ENCODE measurements at regions not wholly inside any gene's neighbourhood (a gene's known extent, or its start where the extent isn't known, plus 50 kb on each side); places are given as distances from the start of the nearest gene placed in this dataset.
"Not testable (repeated sequence)": the region's sequence is repeated elsewhere in the genome, so short reads cannot be mapped to it uniquely, and the experiment has no call there.

DNA sequence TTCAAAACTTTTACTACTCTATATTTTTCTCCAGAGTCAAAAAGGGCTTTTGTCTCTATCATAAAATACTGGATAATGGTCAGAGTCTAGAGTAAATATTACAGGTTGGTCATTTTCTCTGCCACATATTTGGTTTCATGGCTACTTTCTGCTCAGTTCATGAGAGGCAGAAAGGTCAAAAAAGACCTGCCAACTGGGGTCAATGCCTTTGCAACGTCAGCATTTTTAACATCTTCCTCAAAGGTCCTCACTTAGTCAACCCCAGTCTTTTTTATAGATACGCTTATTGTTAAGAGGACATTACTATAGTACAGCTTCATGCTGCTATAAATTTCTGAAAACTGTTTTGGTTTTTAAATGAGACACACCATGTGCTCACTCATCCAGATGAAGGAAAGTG is 312.1 kb upstream of the ARHGEF26 start:
- DNase-seq (ENCODE audit: insufficient read length) (no peak), FAIRE-seq (no peak)
- TF ChIP-seq POLR2A (IDR thresholded peaks at IDR 0.05; ENCODE audit: low read depth, low read length): no peak
- no peak for TF ChIP-seq TAF1 (IDR thresholded peaks at IDR 0.05; ENCODE audit: borderline replicate concordance, low read depth, low read length)
- TF ChIP-seq POLR2AphosphoS5 (IDR thresholded peaks at IDR 0.05; ENCODE audit: low read depth, low read length): no peak

- TF ChIP-seq POLR2AphosphoS5 (IDR thresholded peaks at IDR 0.05; ENCODE audit: low read depth, low read length): no peak
- TF ChIP-seq TAF1 (IDR thresholded peaks at IDR 0.05; ENCODE audit: borderline replicate concordance, low read depth, low read length): no peak
- no peak for TF ChIP-seq POLR2A (IDR thresholded peaks at IDR 0.05; ENCODE audit: low read depth, low read length)
- no peak for FAIRE-seq
These were observed 302.9 kb upstream of the ARHGEF26 start for GRCh38 chr3:153818338-153818737.

DNA sequence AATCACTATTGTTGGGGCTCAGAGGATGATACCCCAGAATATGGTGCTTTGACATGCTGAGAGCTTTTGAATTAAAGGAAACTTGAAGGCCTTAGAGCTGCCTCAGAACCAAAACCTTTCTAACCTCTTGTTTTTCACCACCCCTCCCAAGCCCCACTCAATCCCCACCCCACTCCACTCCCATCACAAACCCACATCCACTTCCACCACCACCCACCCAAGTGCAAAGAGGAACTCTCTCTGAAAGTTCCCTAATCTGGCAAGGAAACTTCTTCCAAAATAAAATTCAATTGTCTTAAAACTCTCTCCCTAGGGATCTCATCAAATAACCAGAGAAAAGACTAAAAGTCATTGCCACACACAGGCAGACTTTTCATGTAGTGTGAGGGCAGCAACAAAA is 301.2 kb upstream of the ARHGEF26 start:
- DNase-seq (ENCODE audit: insufficient read length) (no peak), FAIRE-seq (no peak)
- TF ChIP-seq TAF1 (IDR thresholded peaks at IDR 0.05; ENCODE audit: borderline replicate concordance, low read depth, low read length): no peak
- no peak for TF ChIP-seq POLR2AphosphoS5 (IDR thresholded peaks at IDR 0.05; ENCODE audit: low read depth, low read length)
- no peak for TF ChIP-seq POLR2A (IDR thresholded peaks at IDR 0.05; ENCODE audit: low read depth, low read length)

More at GRCh38 chr3:153818338-153818737, 302.9 kb upstream of the ARHGEF26 start:
- DNase-seq (ENCODE audit: insufficient read length): no peak

- not testable (repeated sequence) for FAIRE-seq; DNase-seq (ENCODE audit: insufficient read length)
These were observed 292.8 kb upstream of the ARHGEF26 start for GRCh38 chr3:153828346-153828745.

DNA sequence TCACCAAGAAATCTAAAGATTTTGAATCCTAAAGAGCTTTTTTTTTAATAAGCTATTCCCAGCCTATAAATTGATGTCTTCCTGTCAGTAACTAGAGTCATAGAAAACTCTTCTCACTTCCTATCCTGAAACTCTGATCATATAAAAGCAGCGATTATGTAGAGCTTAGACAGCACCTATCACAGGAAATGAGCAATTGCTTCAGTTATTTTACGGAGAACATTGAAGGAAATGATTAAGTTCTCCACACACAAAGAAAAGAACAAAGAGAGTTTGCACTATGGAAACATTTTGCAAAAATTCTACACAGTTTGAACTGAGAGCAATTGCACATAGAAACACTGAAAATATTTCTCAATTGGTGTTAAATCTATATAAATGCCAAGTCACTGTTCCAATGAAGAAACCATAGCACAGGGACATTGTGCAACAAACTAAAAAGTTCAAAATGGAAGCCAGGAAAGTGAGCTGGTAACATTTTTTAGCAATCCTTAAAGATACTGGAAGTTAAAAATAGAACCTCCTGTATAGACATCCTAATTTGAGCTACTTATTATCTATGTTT is 291.5 kb upstream of the ARHGEF26 start:
- FAIRE-seq (no peak), DNase-seq (ENCODE audit: insufficient read length) (no peak)
- TF ChIP-seq TAF1 (IDR thresholded peaks at IDR 0.05; ENCODE audit: borderline replicate concordance, low read depth, low read length) (no peak), POLR2A (IDR thresholded peaks at IDR 0.05; ENCODE audit: low read depth, low read length) (no peak), POLR2AphosphoS5 (IDR thresholded peaks at IDR 0.05; ENCODE audit: low read depth, low read length) (no peak)

- FAIRE-seq (no peak), DNase-seq (ENCODE audit: insufficient read length) (no peak)
- TF ChIP-seq TAF1 (IDR thresholded peaks at IDR 0.05; ENCODE audit: borderline replicate concordance, low read depth, low read length) (no peak), POLR2A (IDR thresholded peaks at IDR 0.05; ENCODE audit: low read depth, low read length) (no peak), POLR2AphosphoS5 (IDR thresholded peaks at IDR 0.05; ENCODE audit: low read depth, low read length) (no peak)
These were observed 290.6 kb upstream of the ARHGEF26 start for GRCh38 chr3:153830552-153830951.

- TF ChIP-seq POLR2AphosphoS5 (IDR thresholded peaks at IDR 0.05; ENCODE audit: low read depth, low read length): no peak
- TF ChIP-seq TAF1 (IDR thresholded peaks at IDR 0.05; ENCODE audit: borderline replicate concordance, low read depth, low read length): no peak
- no peak for TF ChIP-seq POLR2A (IDR thresholded peaks at IDR 0.05; ENCODE audit: low read depth, low read length)
- DNase-seq (ENCODE audit: insufficient read length): no peak
- no peak for FAIRE-seq
These were observed 285.6 kb upstream of the ARHGEF26 start for GRCh38 chr3:153835540-153835939.

DNA sequence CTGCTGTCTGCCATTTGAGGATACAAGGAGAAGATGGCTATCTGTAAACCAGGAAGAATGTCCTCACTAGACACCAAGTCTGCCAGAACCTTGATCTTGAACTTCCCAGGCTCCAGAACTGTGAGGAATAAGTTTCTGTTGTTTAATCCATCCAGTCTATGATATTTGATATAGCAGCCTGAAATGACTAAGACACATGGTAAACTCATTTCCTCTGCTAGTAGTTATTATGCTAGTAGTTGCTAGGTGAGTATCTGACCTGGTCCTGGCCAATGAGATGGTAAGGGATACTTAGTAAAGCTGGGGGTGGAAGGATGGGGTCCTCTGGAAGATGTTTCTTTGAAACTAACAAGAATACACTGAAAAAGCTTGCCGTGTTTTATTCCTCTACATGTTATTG is 280.7 kb upstream of the ARHGEF26 start:
- no peak for FAIRE-seq
- TF ChIP-seq TAF1 (IDR thresholded peaks at IDR 0.05; ENCODE audit: borderline replicate concordance, low read depth, low read length) (no peak), POLR2AphosphoS5 (IDR thresholded peaks at IDR 0.05; ENCODE audit: low read depth, low read length) (no peak), POLR2A (IDR thresholded peaks at IDR 0.05; ENCODE audit: low read depth, low read length) (no peak)

GRCh38 chr3:153843994-153844393 is 277.2 kb upstream of the ARHGEF26 start:
- no peak for FAIRE-seq
- TF ChIP-seq TAF1 (IDR thresholded peaks at IDR 0.05; ENCODE audit: borderline replicate concordance, low read depth, low read length): no peak
- TF ChIP-seq POLR2A (IDR thresholded peaks at IDR 0.05; ENCODE audit: low read depth, low read length): no peak
- no peak for TF ChIP-seq POLR2AphosphoS5 (IDR thresholded peaks at IDR 0.05; ENCODE audit: low read depth, low read length)
- no peak for DNase-seq (ENCODE audit: insufficient read length)

More for the DNA sequence above, 280.7 kb upstream of the ARHGEF26 start:
- DNase-seq (ENCODE audit: insufficient read length): no peak

DNA sequence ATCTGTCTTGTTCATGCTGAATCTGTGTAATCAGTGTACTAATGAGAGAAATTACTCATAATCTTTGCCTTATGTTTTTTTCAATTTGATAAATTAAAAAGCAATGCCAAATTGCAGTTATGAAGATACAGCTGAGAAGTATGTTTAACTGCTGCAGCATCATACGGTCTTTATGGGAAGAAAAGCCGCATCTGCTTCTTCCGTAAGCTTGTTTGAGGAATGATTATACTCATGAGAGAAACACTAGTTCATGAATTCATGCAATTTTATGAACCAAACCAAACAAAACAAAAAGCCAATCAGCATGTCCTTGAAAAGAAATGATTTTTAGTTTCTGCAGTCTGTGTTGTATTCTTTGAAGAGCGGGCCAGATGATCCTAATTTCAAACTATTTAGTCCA is 275.9 kb upstream of the ARHGEF26 start:
- DNase-seq (ENCODE audit: insufficient read length) (no peak), FAIRE-seq (no peak)
- TF ChIP-seq POLR2AphosphoS5 (IDR thresholded peaks at IDR 0.05; ENCODE audit: low read depth, low read length) (no peak), TAF1 (IDR thresholded peaks at IDR 0.05; ENCODE audit: borderline replicate concordance, low read depth, low read length) (no peak), POLR2A (IDR thresholded peaks at IDR 0.05; ENCODE audit: low read depth, low read length) (no peak)

GRCh38 chr3:153848702-153849101 is 272.5 kb upstream of the ARHGEF26 start:
- TF ChIP-seq POLR2AphosphoS5 (IDR thresholded peaks at IDR 0.05; ENCODE audit: low read depth, low read length) (no peak), TAF1 (IDR thresholded peaks at IDR 0.05; ENCODE audit: borderline replicate concordance, low read depth, low read length) (no peak), POLR2A (IDR thresholded peaks at IDR 0.05; ENCODE audit: low read depth, low read length) (no peak)

GRCh38 chr3:153852355-153852754 is 268.8 kb upstream of the ARHGEF26 start:
- no peak for TF ChIP-seq TAF1 (IDR thresholded peaks at IDR 0.05; ENCODE audit: borderline replicate concordance, low read depth, low read length)
- no peak for TF ChIP-seq POLR2AphosphoS5 (IDR thresholded peaks at IDR 0.05; ENCODE audit: low read depth, low read length)
- no peak for TF ChIP-seq POLR2A (IDR thresholded peaks at IDR 0.05; ENCODE audit: low read depth, low read length)
- FAIRE-seq: no peak

More at GRCh38 chr3:153848702-153849101, 272.5 kb upstream of the ARHGEF26 start:
- no peak for DNase-seq (ENCODE audit: insufficient read length)
- FAIRE-seq: no peak

DNA sequence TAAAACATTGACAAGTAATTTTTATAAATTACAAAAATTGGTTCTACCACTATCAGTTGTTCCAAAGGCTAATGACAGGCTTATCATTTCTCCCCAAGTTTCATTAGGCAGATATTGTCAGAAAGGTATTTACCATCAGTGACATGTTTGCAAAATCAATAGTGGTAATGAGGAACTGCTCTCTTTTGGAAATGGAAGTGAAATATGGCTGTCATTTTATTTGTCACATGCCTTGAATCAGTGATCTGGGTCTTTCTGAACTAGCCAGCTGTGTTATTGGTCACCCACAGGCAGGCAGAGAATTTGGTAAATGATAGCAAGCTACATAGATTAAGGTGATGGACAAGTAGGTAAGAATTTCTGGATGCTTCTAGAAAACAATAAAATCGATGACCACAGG is 268.0 kb upstream of the ARHGEF26 start:
- no peak for TF ChIP-seq POLR2A (IDR thresholded peaks at IDR 0.05; ENCODE audit: low read depth, low read length)
- TF ChIP-seq POLR2AphosphoS5 (IDR thresholded peaks at IDR 0.05; ENCODE audit: low read depth, low read length): no peak
- TF ChIP-seq TAF1 (IDR thresholded peaks at IDR 0.05; ENCODE audit: borderline replicate concordance, low read depth, low read length): no peak
- no peak for DNase-seq (ENCODE audit: insufficient read length)

More at GRCh38 chr3:153852355-153852754, 268.8 kb upstream of the ARHGEF26 start:
- no peak for DNase-seq (ENCODE audit: insufficient read length)

More for the DNA sequence above, 268.0 kb upstream of the ARHGEF26 start:
- no peak for FAIRE-seq
